GM18907 (cell line): ENCODE measurements at regions not wholly inside any gene's neighbourhood (a gene's known extent, or its start where the extent isn't known, plus 50 kb on each side); places are given as distances from the start of the nearest gene placed in this dataset.

Source experiments
- ATAC-seq: cut with Tn5 transposase; IDR thresholded peaks from one replicate; pipeline ENCODE4 v1.9.1; 2021; ENCODE audit warnings: mild to moderate bottlenecking, moderate library complexity; ENCODE audit not compliant: unreplicated experiment

DNA sequence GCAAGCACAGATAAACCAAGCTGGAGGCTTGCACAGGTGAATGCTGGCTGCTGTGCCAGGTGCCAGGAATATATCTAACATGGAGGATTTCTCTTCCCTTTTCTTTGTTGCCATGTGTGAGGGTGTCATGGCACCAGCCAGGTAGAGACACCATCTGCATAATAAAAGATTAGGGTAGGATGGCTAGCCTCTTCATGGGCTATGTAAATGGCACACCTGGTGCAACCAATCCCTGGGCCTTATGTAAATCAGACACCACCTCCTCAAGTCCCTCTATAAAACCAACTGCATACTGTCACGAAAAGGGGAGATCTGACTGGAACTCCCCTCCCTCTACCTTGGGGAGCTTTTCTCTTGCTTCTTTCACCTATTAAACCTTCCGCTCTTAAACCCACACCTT is 322.5 kb upstream of the POM121L12 start:
- ATAC-seq = no peak

DNA sequence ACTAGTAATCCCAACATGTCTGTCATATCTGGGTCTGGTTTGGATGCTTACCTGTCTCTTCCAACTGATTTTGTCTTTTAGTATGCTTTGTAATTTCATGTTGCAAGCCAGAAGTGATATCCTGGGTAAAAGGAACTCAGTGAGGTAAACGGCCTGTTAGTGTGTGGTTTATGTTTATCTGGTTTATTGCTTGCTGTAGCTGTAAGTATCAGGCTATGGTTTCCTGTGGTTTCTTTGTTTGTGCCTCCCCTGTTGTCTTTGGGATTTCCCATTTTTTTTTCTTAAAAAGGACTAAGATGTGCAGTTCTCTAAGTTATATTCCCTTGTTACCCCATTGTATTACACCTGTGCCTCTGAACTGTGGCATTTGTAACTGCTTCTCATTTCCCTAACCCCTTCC is 323.5 kb upstream of the POM121L12 start:
- no peak for ATAC-seq

DNA sequence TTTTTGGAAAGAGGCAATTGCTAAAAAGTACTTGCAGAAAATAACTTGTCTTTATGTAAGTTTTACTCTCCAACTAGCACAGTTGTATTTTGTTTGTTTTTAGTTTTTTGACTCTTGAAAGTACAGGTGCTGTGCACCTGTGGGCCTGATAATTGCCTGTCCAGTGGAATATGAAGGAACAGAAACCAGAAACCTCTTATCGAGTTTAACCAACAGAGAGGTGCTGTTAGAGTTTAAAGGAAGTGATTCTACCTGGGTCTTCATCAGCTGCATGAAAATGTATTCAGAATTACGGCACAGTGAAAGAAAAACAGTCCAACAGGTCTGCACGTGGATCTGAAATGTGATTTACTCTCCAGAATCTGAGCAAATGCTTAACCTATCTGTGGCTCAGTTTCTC is 326.6 kb upstream of the POM121L12 start:
- ATAC-seq = no peak

DNA sequence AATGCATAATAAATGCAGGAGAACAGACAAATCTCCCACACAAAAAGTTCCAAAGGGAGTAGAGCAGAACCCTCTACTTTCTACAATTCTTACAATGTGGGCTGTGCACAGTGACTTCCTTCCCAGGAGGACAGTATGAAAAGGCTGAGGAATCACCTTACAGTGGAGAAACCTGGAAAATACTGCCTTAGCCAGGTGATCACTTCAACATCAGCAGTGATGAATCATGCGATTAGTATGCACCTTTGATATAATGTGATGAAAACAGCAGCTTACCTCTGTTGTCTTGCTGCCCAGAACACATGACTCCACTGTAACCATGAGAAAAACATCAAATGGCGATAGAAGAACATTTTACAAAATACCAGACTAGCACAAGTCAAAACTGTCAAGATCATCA is 329.7 kb upstream of the POM121L12 start:
- ATAC-seq = no peak

DNA sequence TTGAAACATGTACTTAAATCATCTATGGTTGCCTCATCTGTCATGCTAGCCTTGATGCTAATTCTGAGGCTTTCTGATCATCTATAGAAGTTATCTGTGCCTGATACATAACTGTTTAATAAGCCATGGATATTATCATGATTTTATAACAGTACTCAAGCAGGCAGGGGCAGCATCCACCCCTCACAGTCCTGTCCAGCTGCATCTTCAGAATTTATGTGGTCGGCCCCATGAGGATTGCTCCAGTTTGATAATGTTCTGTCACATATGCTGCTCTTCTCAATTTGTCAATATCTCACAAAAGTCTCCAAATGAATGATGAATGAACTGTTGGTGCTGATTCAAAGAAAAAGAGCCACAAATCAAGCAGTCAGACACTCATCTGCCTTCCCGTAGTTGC is 335.1 kb upstream of the POM121L12 start:
- ATAC-seq = no peak

DNA sequence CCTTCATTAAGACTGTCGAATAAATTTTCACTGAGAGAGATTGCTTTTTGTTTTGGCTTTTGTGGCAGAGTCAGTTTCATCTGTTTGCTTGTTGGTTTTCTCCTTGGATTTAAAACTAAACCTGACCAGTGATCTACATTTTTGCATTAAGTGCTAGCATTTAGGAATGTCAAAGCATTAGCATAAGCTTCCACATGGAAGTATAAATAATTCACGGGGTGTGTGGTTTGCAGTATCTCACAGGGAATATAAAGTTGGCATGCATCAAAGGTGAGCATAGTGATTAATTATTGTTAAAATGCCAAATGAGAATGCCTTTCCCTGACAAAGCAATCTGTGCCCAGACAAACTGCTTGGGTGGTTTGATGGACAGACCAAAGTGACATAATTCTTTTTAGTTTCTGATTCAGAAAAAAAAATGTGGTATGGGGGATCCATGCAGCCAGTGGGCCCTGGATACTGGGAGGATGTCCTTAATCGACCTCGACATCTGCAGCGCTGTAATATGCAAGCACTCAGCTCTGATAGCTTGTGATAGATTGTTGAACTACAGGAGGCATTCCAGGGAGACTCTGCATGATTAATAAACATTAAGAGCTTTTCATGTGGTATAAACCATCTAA is 339.3 kb upstream of the POM121L12 start:
- no peak for ATAC-seq

DNA sequence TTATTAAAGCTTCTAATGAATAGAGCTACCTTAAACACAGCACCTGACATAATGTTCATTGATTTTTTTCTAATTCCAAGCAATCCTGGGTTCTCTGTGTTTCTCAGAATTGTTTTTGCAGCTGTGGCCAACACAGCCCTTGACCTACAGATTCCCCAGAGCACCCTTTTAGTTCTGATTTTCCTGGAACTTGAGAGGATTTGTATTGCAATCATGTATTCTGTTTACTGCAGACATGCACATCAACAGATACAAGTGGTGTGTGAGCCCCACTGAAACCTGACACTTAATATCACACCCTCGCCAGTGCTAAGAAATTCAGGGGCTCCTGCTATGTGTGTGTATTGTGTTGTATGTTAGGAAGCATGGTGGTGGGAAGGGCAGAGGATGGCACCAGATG is 344.2 kb upstream of the POM121L12 start:
- no peak for ATAC-seq

DNA sequence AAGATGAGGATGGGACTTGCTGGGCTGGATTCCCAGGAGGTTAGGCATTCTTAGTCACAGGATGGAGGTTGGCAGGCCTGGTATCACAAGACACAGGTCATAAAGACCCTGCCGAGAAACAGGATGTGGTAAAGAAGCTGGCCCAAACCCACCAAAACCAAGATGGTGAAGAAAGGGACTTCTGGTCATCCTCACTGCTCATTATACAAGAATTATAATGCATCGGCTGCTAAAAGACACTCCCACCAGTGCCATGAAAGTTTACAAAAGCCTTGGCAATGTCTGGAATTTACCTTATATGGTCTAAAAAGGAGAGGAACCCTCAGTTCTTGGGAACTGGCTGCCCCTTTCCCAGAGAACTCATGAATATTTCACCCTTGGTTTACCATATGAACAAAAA is 345.5 kb upstream of the POM121L12 start:
- no peak for ATAC-seq

DNA sequence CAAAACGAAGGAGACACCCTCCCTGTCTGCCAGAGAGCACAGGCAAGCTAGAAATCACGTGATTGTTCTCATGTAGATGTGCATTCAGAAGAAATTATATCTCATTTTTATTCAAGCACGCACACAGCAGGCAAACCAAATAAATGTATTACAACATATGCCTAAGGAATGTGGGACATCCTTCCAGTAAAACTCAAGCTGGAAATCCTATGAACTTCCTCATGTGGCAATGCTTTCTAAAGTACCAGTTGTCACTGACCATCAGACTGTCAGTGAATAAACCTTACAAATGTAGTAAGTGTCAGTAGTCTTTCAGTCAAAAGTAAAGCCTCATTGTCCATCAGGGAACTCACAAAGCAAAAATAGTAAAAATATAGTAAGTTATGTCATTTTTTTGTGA is 350.1 kb upstream of the POM121L12 start:
- ATAC-seq = no peak

DNA sequence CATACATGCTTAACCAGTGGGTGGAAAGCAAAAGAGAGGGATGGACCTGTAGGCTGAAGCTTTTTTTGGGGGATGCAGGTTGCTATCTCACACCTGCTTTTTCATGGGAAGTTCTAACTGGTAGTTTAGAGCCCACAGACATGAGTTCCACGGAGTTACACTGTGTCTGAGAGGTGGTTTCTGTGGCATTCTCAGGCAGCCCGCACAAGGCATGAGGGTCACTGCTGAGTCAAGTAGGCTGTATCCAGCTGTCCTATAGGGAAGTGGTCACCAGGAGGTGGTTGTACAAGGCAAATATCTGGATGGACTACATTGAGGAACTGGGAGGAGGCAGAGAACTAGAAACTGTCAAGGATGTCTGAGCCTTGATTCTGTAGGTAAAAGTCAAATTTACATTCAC is 351.0 kb upstream of the POM121L12 start:
- no peak for ATAC-seq

DNA sequence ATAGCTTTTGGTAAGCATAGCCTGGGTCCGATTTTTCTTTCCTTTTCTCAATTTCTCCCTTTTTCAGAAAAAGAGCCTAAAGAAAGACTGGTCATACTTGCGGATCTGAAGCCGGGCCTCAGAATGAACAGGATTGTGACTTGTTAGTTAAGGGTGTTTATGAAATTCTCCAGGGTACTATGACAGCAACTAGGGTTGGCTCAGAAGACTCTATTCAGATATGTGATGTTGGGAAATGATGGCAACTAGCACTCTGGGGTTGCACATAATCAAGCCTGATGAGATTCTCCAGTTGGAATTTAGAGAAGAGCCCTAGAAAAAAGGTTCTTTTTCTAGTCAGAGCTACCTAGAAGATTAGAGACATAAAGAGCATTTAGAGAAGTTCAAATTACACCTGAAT is 352.4 kb upstream of the POM121L12 start:
- ATAC-seq = no peak

DNA sequence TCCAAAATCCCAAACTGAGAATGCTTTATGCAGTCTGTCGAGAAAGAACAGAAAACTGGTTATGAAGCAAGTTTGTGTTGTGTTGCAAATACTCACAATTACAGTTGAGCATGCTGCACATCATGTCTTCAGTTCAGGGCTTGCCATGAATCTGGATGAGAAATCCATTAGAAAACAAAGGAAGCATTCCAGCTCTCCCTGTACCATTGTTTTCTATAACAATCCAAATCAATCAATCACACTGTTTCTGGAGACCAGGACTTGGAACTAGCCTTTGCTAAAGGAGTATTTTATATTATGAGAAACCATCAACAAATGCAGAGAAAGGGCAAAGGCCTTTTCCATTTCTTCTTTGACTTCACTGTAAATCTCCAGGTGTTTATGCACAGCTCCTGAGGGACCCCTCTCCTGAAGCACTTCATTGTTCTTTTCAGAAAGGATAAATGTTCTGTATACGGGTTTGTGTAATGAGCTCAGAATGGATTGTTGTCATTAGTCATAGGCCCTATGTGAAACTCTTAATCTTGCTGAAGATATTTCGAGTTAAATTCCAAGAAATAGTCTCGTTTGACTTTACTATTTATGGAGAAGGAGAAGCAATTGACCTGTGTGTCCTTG is 364.7 kb upstream of the POM121L12 start:
- no peak for ATAC-seq

DNA sequence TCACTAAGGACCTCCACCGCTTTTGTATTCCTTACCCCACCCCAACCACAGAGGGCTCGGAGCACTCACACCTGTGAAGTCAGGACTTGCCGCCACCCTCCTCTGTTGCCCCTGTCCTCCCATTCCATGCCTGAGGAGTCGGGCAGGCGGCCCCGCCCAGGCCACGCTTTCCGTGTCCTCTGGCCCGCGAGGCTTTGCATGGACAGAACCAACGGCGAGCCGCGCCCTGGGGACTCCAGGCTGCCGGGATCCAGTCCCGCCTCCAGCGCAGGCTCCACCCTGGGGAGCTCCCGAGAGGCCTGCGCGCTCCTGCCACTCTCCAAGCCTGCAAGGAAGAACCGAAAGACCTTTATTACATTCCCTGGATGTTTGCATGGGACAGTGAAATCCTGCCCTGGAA is 366.4 kb upstream of the POM121L12 start:
- ATAC-seq = no peak

DNA sequence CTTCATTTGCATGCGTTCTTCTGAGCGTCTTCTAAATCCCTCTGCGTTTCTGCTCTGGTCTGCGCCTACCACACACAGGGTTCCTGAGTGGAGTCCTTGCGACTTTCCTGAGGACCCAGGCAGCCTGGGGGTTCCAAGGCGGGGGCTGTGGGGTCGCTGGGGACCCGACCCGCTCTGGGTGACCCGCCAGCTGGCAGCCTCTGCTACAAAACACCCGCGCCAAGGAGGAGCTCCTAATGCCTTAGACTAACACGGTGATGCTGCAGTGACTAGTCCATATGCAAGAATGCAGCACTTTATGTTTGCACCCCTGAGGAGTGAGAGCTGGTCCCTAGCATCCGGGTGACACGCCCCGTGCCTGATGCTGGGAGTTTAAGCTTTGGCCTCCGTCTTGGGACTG is 367.0 kb upstream of the POM121L12 start:
- no peak for ATAC-seq

DNA sequence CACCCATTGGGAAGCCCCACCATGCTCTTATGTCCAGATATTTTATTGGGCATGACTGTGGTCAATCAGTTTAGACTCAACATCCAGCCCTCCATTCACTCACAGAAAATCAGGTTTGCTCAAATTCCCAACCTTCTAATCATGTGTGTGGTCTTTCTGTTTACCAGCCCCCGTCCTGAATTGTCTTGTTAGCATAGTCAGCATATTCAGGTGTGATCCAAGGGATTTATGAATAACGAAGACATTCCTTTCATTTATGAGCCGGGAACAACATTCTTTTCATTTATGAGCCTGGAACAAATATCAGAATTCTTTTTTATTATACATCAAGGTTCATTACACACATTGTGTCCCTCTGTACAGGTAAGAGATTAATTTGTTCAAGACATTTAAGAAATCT is 376.3 kb upstream of the POM121L12 start:
- no peak for ATAC-seq

DNA sequence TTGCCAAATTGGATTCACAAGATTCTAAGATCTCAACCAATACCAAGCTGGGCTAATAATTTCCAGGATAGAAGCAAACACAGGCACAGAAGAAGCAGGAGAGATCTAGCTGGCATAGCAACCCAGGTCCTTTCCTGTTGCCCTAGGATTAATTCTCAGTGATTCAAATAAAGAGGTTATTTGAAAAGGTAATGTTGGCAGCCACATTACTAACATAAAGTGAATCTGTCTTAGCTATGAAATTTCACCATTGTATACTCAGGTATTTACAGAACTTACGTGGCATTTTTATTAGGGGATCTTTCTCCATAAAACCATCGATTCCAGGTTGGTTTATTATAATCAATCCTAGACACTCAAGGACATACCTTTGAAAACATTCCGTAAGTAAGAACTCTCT is 379.3 kb upstream of the POM121L12 start:
- ATAC-seq = no peak

DNA sequence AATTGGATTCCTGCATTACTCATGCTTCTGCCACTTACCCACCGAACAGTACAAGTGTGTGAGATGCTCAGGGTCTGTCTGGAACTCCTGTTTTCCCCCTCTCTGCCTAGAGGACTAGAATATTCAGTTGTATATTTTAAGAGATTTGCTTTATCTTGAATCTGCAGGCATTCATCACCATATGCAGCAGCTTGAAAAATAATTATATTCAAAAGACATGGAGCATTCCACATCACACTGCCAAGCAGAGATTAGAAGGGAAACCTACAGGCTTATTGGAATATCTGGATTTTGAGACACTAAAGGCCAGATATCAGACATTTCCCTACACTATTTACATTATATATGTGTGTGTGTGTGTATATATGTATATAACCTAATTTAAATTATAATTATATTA is 382.8 kb upstream of the POM121L12 start:
- no peak for ATAC-seq

DNA sequence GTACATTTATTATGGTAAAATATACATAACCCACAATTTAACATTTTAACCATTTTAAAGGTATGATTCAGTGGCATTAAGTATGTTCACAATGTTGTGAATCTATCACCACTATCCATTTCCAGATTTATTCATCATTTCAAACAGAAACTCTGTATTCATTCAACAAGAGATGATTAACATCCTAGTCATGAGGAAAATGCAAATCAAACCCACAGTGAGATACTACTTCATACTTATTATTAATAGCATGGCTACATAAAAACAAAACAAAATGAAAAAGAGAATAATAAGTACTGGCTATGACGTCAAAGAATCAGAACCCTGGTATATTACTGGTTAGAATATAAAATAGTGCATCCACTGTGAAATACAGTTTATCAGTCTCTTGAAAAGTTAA is 386.6 kb upstream of the POM121L12 start:
- no peak for ATAC-seq

DNA sequence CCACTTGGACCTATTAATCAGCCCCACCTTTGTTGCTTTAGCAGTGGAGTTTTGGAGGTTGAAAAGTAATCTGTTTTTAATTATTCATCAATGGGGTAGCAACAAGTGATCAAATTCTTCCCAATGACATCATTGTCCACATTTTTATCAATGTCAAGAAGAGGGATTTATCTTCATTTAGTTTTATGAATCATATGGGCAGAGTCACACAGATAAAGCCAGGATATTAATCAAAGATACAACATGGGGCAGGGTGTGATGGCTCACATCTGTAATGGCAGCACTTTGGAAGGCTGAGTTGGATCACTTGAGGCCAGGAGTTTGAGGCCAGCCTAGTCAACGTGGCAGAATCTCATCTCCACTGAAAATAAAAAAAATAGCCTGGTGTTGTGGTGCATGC is 388.4 kb upstream of the POM121L12 start:
- no peak for ATAC-seq

DNA sequence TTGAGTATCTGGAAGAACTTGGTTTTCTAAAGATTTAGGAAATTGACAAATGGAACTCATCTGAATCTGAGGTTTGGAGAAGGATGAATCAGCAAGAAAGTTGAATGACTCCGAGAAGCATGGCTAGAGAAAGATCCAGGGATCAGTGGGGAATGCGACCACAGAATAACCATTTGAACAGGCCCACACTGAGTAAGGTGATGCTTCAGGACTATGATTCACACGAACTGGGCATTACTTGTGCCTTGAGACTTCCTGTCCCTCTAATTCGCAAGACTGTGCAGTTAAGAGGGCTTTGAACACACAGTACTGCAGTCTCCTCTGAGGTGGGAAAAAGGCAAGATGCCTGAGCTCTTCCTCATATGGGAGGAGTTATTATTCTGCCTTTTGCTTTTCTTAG is 395.5 kb upstream of the POM121L12 start:
- no peak for ATAC-seq

DNA sequence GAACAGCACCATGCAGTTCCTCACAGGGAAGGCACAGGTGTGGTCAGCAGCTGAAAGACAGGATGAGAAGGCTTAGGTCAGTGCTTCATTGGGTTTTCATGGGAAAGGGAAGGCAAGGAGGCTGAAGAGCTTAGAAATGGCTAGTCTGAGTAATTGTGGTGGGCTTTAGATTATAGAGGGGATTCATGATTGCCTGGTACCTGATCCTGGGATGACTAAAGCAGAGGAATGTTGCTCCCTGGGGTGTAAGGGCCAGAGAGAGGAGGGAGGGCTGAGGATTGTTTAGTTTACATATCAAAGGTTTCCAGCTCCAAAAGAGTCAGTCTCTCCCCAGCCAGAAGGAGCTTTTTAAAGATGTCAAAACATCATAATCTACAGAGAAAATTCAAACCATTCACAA is 396.3 kb upstream of the POM121L12 start:
- ATAC-seq = no peak

DNA sequence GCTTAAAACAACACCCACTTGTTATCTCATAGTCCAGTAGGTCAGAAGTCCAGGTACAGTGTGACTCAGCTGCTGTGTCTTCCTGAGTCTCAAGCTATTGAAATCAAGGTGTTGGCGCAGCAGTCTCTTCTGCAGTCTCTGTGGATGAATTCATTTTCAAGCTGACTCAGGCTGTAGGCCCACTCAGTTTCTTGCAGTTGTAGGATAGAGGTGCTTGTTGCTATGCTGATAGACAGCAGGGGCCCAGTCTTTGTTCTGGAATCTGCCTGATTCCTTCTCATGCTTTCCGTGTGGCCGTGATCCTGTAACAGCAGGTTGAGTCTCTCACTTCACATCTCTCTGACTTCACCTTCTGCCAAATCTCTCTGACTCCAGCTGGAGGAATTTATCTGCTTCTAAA is 400.4 kb upstream of the POM121L12 start:
- no peak for ATAC-seq

DNA sequence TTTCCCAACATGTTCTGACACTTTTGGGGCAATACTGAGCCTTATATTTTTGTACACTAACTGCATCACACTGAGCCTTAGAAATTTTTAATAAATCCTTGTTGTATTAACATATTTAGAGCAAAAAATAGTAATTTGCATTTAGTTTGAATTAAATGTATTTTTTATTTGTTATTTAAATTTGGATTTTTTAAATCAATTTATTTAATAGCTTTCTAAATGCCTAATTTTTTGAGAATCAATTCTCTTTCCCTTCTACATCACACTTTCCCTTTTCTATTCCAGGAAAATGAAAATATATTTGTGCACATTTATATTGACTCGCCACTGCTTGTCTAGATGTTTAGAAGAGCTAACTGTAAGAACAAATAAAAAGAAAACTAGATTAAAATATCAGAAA is 414.6 kb upstream of the POM121L12 start:
- ATAC-seq = no peak
